Vagina (tissue), 2 donors: ENCODE measurements at regions not wholly inside any gene's neighbourhood (a gene's known extent, or its start where the extent isn't known, plus 50 kb on each side); places are given as distances from the start of the nearest gene placed in this dataset.

Source experiments
- POLR2A ChIP-seq, 2 donors: fragments of 450-650 bp; IDR thresholded peaks; one replicate each; pipeline ENCODE4 v1.6.1; 2017; ENCODE audit warnings: antibody characterized with exemption in 2 of 2, mild to moderate bottlenecking in 2 of 2, moderate library complexity in 2 of 2
- POLR2AphosphoS5 ChIP-seq, 2 donors: sonication (generic); formaldehyde crosslinking; IDR thresholded peaks; one replicate each; pipeline ENCODE4 v1.9.0; 2017; ENCODE audit warnings: antibody characterized with exemption in 2 of 2, mild to moderate bottlenecking in 2 of 2, low read depth in 1 of 2; ENCODE audit not compliant: insufficient read depth in 1 of 2
- TF ChIP-seq, protein P1 (sequence below), 3 experiments: fragments of 450-650 bp in 2 of 3; fragments of 200-600 bp in 1 of 3; sonication (generic) in 1 of 3; IDR thresholded peaks; one replicate each; pipeline ENCODE4 v1.5.1; 2017 to 2019; ENCODE audit warnings: antibody characterized with exemption in 3 of 3, mild to moderate bottlenecking in 2 of 3, moderate library complexity in 2 of 3

DNA sequence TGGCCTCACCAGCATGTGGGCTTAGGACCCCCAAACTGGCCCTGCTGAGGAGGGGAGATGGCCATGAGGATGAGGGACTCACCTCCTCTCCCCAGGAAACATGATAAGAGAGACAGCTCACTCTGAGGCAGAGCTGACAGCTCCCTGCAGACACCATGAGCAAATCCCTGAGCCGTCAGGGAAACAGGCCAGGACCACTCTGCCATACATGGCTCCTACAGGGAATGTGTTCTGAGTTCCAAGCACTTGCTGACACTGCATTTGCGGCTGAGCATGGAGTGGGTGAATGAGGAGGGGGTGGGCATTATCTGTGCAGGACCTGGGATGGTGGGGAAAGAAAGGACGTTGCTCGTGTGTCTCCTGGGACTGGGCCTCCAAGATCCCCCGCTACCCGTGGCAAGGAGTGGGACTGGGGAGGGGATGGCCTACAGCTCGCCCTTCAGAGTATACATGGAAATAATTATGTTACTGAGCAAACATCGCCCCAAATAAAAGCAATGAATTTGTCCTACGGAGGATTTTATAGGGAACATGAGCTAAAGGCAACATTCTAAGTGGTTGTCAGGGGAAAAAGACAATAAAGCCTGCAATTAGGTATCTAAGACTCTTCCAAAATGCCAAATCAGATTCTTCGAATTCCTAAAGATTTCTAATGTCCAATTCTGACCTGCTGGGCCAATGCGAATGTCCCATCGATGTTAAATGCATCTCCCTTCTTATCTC lies 355.9 kb upstream of the AJAP1 start:
- TF ChIP-seq, protein P1, sequence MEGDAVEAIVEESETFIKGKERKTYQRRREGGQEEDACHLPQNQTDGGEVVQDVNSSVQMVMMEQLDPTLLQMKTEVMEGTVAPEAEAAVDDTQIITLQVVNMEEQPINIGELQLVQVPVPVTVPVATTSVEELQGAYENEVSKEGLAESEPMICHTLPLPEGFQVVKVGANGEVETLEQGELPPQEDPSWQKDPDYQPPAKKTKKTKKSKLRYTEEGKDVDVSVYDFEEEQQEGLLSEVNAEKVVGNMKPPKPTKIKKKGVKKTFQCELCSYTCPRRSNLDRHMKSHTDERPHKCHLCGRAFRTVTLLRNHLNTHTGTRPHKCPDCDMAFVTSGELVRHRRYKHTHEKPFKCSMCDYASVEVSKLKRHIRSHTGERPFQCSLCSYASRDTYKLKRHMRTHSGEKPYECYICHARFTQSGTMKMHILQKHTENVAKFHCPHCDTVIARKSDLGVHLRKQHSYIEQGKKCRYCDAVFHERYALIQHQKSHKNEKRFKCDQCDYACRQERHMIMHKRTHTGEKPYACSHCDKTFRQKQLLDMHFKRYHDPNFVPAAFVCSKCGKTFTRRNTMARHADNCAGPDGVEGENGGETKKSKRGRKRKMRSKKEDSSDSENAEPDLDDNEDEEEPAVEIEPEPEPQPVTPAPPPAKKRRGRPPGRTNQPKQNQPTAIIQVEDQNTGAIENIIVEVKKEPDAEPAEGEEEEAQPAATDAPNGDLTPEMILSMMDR (IDR thresholded peaks at IDR 0.05): no peak
- TF ChIP-seq POLR2AphosphoS5 (IDR thresholded peaks at IDR 0.05; ENCODE audit: insufficient read depth in 1 of 2, low read depth in 1 of 2) (no peak), POLR2A (IDR thresholded peaks at IDR 0.05) (no peak)
